ENCODE measurements at regions not wholly inside any gene's neighbourhood (a gene's known extent, or its start where the extent isn't known, plus 50 kb on each side); places are given as distances from the start of the nearest gene placed in this dataset.

GRCh38 chr3:64342940-64343688 lies 117.8 kb upstream of the PRICKLE2 start:
- Mint-ChIP-seq H3K9me3 (peaks cover 9% of the 10 kb centered on the region), H3K27ac (peak overlapping the region; percentile 92), H3K27me3 (ENCODE audit: low read depth) (no peaks in the 10 kb centered on the region), H3K4me3 (no peak overlapping the region), H3K4me1 (peaks cover 78% of the 10 kb centered on the region), H3K36me3 (peaks cover 7% of the 10 kb centered on the region)
- no peak for DNase-seq (ENCODE audit: low spot score in 2 of 2, unreplicated experiment in 2 of 2)
- no peak for TF ChIP-seq CTCF (IDR thresholded peaks at IDR 0.05; ENCODE audit: unreplicated experiment)

GRCh38 chr3:64341296-64341695 lies 116.0 kb upstream of the PRICKLE2 start:
- H3K9me3 Mint-ChIP-seq: peaks cover 13% of the 10 kb centered on the region
- H3K27ac Mint-ChIP-seq: peak overlapping the region; percentile 63
- no peak for TF ChIP-seq CTCF (IDR thresholded peaks at IDR 0.05; ENCODE audit: unreplicated experiment)
- no peak for DNase-seq (ENCODE audit: low spot score in 2 of 2, unreplicated experiment in 2 of 2)
- no peak overlapping the region for H3K4me3 Mint-ChIP-seq
- no peaks in the 10 kb centered on the region for H3K27me3 Mint-ChIP-seq (ENCODE audit: low read depth)
- peaks cover 66% of the 10 kb centered on the region for H3K4me1 Mint-ChIP-seq
- H3K36me3 Mint-ChIP-seq: peaks cover 9% of the 10 kb centered on the region

GRCh38 chr3:64340641-64341101 lies 115.4 kb upstream of the PRICKLE2 start:
- Mint-ChIP-seq H3K4me3 (no peak overlapping the region), H3K9me3 (peaks cover 13% of the 10 kb centered on the region), H3K27ac (peak overlapping the region; percentile 63), H3K36me3 (peaks cover 9% of the 10 kb centered on the region), H3K4me1 (peaks cover 61% of the 10 kb centered on the region), H3K27me3 (ENCODE audit: low read depth) (no peaks in the 10 kb centered on the region)
- no peak for TF ChIP-seq CTCF (IDR thresholded peaks at IDR 0.05; ENCODE audit: unreplicated experiment)
- no peak for DNase-seq (ENCODE audit: low spot score in 2 of 2, unreplicated experiment in 2 of 2)

GRCh38 chr3:64336488-64336887 lies 111.2 kb upstream of the PRICKLE2 start:
- Mint-ChIP-seq H3K9me3 (peaks cover 13% of the 10 kb centered on the region), H3K27ac (peak overlapping the region; percentile 53), H3K36me3 (peaks cover 9% of the 10 kb centered on the region), H3K4me3 (no peak overlapping the region), H3K27me3 (ENCODE audit: low read depth) (no peaks in the 10 kb centered on the region), H3K4me1 (peaks cover 37% of the 10 kb centered on the region)
- DNase-seq (ENCODE audit: low spot score in 2 of 2, unreplicated experiment in 2 of 2): no peak
- no peak for TF ChIP-seq CTCF (IDR thresholded peaks at IDR 0.05; ENCODE audit: unreplicated experiment)

GRCh38 chr3:64332459-64333350 lies 107.4 kb upstream of the PRICKLE2 start:
- Mint-ChIP-seq H3K4me1 (peaks cover 25% of the 10 kb centered on the region), H3K36me3 (no peaks in the 10 kb centered on the region), H3K4me3 (no peak overlapping the region), H3K9me3 (no peaks in the 10 kb centered on the region), H3K27ac (peak overlapping the region; percentile 83), H3K27me3 (ENCODE audit: low read depth) (no peaks in the 10 kb centered on the region)
- TF ChIP-seq CTCF (IDR thresholded peaks at IDR 0.05; ENCODE audit: unreplicated experiment): no peak
- DNase-seq (ENCODE audit: low spot score in 2 of 2, unreplicated experiment in 2 of 2): no peak

Data from mesothelial cell of epicardium (in vitro differentiated cells).